ENCODE measurements at regions not wholly inside any gene's neighbourhood (a gene's known extent, or its start where the extent isn't known, plus 50 kb on each side); places are given as distances from the start of the nearest gene placed in this dataset.

- TF ChIP-seq CTCF (conservative IDR thresholded peaks at IDR 0.05; ENCODE audit: low read length), result no peak
- no peak for TF ChIP-seq EZH2phosphoT487 (IDR thresholded peaks at IDR 0.05; ENCODE audit: borderline replicate concordance, low read depth, low read length)
These were observed 110.9 kb downstream of the FOXD1 start for GRCh38 chr5:73337586-73338255.
